Anterior cingulate cortex (tissue), 58 donors: ENCODE measurements at regions not wholly inside any gene's neighbourhood (a gene's known extent, or its start where the extent isn't known, plus 50 kb on each side); places are given as distances from the start of the nearest gene placed in this dataset.

Experiments used
- DNase-seq, 58 donors: peaks; one replicate each; lab custom pipeline; 2025; lab: John Stamatoyannopoulos, UW

GRCh38 chr5:24767086-24767485 is 122.3 kb upstream of the CDH10 start:
- DNase-seq = no peak

- DNase-seq = no peak
These were observed 120.4 kb upstream of the CDH10 start for GRCh38 chr5:24765219-24765618.

- no peak for DNase-seq
These were observed 105.6 kb upstream of the CDH10 start for GRCh38 chr5:24750355-24750754.

GRCh38 chr5:24749701-24750100 is 104.9 kb upstream of the CDH10 start:
- DNase-seq = no peak

- no peak for DNase-seq
These were observed 102.5 kb upstream of the CDH10 start for GRCh38 chr5:24747327-24747726.

- no peak for DNase-seq
These were observed 97.6 kb upstream of the CDH10 start for GRCh38 chr5:24742334-24742733.

GRCh38 chr5:24737163-24737562 is 92.4 kb upstream of the CDH10 start:
- DNase-seq = no peak

GRCh38 chr5:24735284-24735683 is 90.5 kb upstream of the CDH10 start:
- no peak for DNase-seq

GRCh38 chr5:24732184-24732583 is 87.4 kb upstream of the CDH10 start:
- DNase-seq = no peak

- DNase-seq = no peak
These were observed 76.0 kb upstream of the CDH10 start for GRCh38 chr5:24720743-24721142.

GRCh38 chr5:24714746-24715145 is 70.0 kb upstream of the CDH10 start:
- peak in 9 of 58 donors; percentile 1 to 49 (median 6) for DNase-seq

- no peak for DNase-seq
These were observed 68.2 kb upstream of the CDH10 start for GRCh38 chr5:24712947-24713346.

GRCh38 chr5:24712047-24712446 is 67.3 kb upstream of the CDH10 start:
- DNase-seq = no peak

GRCh38 chr5:24703934-24704333 is 59.2 kb upstream of the CDH10 start:
- no peak for DNase-seq
